NCI-H510A (cell line): ENCODE measurements at regions not wholly inside any gene's neighbourhood (a gene's known extent, or its start where the extent isn't known, plus 50 kb on each side); places are given as distances from the start of the nearest gene placed in this dataset.
"Not testable (repeated sequence)": the region's sequence is repeated elsewhere in the genome, so short reads cannot be mapped to it uniquely, and the experiment has no call there.

Experiments
- DNase-seq: peaks from one replicate; lab custom pipeline; 2025; lab: John Stamatoyannopoulos, UW

DNA sequence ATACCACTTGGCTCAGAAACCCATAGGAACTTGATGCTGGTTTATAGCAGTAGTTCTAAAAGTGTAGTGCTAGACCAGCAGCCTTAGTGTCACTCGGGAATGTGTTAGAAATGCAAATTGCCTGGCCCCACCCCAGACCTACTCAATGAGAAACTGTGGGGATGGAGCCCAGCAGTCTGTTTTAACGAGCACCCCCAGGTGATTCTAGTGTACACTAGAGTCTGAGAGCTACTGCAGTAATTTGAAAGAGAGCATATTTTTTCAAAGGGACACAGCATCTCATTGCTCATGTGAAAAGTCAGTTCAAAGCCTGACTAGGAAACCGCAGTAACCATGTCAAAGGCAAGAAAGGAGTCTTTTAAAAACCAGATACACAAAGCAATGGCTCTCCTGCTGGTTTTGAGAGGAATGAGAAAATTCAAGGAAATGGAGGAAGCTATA lies 313.4 kb downstream of the SQOR start:
- no peak for DNase-seq

DNA sequence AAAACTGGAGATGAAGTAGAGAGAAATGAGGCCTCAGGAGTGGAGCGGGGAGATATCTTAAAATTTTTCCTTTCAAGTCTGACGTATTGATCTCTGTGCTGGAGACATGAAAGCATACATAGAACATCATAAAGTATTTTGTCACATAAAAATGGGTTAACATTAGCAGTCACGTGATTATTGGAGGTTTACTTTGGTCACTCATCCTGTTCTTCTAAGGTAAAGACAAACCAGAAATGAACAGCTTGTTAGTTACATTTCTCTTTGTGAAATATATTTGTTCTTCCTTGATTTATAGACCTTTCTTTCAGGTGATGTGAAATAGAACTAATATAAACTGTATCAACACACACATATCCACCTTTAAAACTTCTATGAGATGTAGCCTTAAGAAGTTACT lies 324.1 kb downstream of the SQOR start:
- no peak for DNase-seq

DNA sequence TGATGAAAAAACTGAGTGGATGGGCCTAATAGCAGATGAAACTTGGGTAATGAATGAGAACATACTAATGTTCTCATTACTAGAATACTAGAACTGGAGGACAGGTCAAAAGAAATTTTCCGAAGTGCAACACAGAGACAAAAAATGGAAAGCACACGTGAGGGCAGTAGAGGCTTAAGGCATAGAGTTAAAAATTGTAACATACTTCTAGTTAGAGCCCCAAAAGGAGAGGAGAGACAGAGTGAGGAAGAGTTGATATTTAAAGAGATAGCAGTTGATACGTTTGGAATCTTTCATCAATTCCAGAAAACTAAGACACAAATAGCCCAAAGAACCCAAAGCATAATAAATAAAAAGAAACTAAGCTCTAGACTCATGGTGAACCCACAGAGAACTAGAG lies 327.9 kb downstream of the SQOR start:
- no peak for DNase-seq

GRCh38 chr15:45970542-45970941 lies 335.7 kb downstream of the SQOR start:
- no peak for DNase-seq

DNA sequence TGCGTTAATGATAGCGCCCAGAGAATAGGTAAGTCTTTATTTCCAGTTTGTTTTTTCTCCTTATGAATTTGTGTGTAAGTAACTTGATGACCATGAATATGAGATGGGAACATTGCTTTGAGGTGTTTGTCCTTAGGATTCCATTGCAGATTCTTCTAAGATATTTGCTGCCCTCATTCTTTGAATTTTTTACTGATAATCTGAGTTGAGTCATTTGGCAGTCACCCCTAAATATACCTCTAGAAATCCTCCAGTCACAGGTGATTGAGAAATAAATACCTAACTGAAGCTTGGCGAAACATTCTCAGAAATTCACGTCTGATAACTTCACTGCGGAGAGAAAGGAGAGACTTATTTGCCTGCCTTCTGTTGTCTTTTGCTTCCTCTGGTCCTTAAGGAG lies 345.5 kb downstream of the SQOR start:
- DNase-seq = no peak

- DNase-seq = no peak
Measured at GRCh38 chr15:45981625-45982024, 346.8 kb downstream of the SQOR start.

- DNase-seq = no peak
Measured at GRCh38 chr15:45991863-45992262, 357.0 kb downstream of the SQOR start.

GRCh38 chr15:45993072-45993471 lies 358.2 kb downstream of the SQOR start:
- no peak for DNase-seq

- no peak for DNase-seq
Measured at GRCh38 chr15:45993508-45993907, 358.7 kb downstream of the SQOR start.

DNA sequence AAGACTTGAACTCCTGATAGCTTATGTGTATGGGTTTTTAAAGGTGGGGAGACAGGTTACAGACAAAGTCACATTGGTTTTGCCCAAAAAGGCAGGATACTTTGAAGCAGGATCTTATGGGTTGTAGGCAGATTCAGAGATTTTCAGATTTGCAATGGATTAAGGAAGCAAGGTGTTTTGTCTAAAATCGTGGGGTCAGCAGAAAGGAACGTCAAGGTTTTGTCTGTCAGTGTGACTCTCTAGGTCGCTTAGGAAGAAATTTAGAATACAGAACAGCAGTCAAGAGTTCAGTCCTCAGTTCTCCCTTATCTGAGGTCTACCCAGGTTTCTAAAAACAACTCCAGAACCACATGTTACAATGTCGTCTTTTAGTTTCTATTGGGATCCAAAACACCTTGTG lies 361.0 kb downstream of the SQOR start:
- DNase-seq = no peak

- no peak for DNase-seq
Measured at GRCh38 chr15:46014532-46014931, 379.7 kb downstream of the SQOR start.

- no peak for DNase-seq
Measured at GRCh38 chr15:46034755-46035154, 399.9 kb downstream of the SQOR start.

GRCh38 chr15:46039703-46040102 lies 404.9 kb downstream of the SQOR start:
- no peak for DNase-seq

- no peak for DNase-seq
Measured at GRCh38 chr15:46041905-46042304, 407.1 kb downstream of the SQOR start.

DNA sequence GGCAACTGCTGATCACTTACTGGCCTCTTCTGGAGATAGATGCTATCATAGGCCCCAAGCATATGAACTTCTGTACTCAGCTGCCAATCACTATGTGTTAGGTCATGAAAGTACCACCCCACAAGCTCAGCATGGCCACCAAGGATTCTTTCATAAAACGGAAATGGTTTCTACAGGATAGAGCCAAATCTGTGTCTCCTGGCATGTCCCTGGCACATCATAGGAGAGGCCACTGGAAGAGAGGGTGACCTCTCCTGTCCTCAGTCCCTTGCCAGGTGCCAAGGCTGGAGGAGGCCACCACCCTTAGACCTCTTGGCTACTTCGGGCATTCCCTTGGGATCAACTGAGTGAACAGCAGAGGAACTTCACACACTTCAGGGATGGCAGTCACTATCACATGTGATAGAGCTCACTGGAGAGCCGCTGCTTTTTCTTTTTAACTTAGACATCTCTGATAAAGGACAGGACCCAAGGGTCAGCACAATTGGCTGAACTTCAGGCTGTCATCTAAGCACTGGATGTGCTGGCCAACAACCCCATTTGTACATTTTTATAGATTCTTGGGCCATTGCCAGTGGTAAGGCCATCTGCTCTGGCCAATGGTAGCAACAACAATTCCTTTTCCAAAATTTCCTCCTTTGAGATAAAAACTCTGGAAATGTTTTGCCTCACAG lies 425.2 kb downstream of the SQOR start:
- DNase-seq = no peak

GRCh38 chr15:46061002-46061401 lies 426.2 kb downstream of the SQOR start:
- no peak for DNase-seq

- no peak for DNase-seq
Measured at GRCh38 chr15:46077220-46077619, 442.4 kb downstream of the SQOR start.

DNA sequence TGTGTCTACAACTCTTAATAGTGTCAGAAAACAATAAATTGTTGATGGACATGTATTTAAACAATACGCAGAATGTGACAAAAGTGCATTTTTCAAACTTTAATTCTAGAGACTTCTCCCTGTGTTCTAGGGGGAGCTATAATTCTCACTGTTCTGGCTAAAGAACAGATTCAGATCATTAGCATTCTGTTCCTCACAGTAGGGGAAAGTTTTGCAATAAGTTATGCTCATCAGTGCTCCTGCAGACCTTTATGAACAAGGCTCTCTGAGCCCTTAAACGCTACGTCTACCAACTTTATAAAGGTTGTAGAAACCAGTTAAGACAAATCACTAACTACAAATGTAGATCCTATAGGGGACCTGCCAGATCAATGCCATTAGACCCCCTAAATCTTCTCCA lies 444.2 kb downstream of the SQOR start:
- DNase-seq = no peak

GRCh38 chr15:46080016-46080415 lies 445.2 kb downstream of the SQOR start:
- no peak for DNase-seq

- no peak for DNase-seq
Measured at GRCh38 chr15:46088486-46089445, 453.9 kb downstream of the SQOR start.

- no peak for DNase-seq
Measured at GRCh38 chr15:46089467-46089935, 454.7 kb downstream of the SQOR start.

- no peak for DNase-seq
Measured at GRCh38 chr15:46091860-46092450, 457.1 kb downstream of the SQOR start.

DNA sequence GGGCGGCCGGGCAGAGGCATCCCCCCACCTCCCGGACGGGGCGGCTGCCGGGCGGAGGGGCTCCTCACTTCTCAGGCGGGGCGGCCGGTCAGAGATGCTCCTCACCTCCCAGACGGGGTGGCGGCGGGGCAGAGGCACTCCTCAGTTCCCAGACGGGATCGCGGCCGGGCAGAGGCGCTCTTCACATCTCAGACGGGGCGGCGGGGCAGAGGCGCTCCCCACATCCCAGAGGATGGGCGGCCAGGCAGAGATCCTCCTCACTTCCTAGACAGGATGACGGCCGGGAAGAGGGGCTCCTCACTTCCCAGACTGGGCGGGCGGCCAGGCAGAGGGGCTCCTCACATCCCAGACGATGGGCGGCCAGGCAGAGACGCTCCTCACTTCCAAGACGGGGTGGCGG lies 463.2 kb downstream of the SQOR start:
- DNase-seq = not testable (repeated sequence)
